Activated CD4-positive, CD25-positive, alpha-beta regulatory T cell treated with anti-CD3 and anti-CD28 coated beads, Interleukin-2, amount 50 U/mL, for 72 hours (primary cell): ENCODE measurements at regions not wholly inside any gene's neighbourhood (a gene's known extent, or its start where the extent isn't known, plus 50 kb on each side); places are given as distances from the start of the nearest gene placed in this dataset.

Experiments
- DNase-seq: peaks from one replicate; pipeline ENCODE4 v3.0.0; 2021

DNA sequence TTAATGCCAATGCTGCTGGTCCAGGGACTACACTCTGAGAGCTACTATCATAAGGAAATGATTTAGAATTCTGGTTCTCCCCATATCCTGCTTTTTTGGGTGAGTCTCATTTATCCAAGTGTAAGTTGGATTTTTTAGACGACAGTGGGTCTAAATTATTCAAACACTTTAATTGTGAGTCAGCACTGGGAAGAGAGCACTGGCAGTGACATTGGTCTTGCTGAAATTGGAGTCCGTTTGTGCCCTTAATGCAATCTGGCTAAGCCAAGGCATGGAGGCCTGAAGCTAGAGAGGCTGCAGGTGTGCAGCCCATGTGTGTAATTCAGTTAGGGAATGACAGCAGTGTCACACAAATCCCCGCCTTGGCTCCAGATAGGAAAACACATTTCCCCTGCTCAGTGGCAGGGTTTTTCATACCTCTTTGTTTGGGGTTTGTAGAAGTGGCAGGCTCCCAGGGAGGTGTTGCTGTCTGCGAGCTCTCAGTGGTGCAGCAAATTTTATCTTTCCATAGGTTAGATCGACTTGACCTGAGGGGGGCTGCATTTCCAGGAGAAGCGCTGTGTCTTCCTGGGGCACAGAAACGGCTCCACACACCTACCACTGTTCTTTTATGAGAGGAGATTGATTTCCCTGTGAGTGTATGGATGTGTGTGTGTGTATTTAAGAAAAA lies 197.7 kb downstream of the CD47 start:
- DNase-seq = no peak

DNA sequence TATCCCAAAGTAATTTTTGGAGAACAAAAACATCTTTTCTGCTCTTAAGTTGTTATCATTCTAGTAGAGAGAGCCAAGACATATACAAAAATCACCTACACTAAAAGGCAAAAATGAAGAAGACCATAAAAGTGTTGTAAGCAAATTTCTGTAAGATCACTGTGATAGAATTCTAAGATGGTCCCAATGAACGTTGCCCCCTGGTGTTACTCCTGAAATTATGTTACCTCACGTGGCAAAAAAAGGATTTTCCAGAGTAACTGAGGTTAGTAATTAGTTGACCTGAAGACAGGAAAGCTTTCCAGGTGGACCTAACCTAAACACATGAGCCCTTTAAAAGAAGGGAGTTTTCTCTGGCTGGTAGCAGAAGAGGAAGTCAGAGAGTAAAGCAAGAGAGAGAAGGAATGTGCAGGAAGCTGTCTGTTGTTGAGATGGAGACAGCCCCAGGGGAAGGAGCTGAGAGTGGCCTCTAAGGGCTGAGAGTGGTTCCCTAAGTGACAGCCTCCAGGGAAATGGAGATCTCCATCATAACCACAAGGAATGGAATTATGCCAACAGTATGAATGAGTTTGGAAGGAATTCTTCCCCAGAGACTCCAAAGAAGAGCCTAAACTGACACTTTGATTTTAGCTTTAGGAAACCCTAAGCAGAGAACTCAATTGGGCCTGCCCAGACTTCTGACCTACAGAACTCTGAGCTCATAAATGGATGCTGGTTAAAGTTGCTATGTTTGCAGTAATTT lies 205.9 kb downstream of the CD47 start:
- DNase-seq = no peak

DNA sequence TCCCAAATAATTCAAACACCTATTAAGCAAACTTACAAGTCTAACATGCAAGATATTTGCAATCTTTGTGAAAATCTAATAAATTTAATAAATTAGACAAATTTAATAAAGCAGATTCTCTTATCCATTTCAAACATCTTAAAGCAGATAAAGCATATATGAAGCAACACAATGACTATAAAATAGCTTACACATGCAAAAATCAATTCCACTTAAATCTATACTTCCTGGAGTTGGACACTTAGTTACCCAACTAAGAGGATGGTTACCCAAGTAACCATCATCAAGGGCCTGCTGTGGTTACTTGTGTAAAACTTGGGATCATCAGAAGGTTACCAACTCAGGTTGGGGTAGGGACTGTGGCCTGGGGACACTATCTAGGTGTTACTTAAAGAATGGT lies 206.8 kb downstream of the CD47 start:
- no peak for DNase-seq

DNA sequence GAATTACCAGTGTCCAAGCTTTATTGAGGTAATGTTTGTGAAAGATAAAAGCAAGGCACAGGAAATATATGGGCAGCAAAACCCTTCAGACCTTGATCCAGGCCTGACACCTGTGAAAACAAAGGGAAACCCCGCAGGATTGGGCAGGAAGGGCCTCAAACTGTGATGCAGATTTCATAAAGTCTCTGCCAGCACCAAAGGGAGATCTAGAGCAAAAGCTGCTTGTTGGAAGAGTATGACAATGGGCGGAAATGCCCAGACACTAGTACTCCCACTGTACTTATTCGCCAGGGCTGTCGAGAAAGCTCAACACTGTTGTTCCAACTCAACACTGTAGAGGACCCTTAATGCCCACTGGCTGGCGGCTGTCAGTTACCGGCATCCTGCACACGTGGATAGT lies 207.9 kb downstream of the CD47 start:
- no peak for DNase-seq

DNA sequence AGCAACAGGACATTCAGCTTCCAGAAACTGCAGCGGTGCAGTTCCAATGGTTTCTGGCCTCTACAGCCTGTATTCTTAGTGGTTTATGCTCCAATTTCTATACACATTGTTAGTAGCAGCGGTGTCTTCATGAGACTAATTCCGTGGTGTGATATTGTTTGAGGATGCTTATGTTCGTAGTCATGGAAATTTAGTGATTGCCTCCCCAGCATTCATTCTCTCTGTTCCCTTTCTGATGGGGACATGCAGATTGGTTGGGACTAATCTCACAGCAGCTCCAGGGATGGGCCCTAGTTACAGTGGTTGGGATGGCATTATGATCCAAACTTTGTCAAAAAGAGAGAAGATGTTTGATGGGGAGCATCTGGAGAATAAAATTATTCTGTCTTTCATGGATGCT lies 208.6 kb downstream of the CD47 start:
- DNase-seq = no peak

DNA sequence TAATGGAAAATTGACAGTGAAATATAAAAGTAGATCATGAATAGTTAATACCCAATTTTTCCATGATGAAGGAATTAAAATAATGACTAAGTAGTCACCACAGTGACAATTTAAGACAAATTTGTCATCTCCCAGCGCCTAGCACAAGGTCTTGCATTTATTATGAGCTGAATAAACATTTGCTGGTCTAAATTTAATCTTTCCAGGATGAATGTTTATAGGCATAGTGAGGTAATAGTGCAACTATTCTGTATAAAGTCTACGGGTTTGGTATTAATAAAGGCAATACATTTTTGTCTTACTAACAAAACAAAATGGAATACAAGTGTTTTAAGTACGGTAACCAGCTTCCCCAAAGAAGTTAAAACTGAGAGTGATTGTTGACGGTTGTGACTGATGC lies 209.3 kb downstream of the CD47 start:
- DNase-seq = no peak

DNA sequence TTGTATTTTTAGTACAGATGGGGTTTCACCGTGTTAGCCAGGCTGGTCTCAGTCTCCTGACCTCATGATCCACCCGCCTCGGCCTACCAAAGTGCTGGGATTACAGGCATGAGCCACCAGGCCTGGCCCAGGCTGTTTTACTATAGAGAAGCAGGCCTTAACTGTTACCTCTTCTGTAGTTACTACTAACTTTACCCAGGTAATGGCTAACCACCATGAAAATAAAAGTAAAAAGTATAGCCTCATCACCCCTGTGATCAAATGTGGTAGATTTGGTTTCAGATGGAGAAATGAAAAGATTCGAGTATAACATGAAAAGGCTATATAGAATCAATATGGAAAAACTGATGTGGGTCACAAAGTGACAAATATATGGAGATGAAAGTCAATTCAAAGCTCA lies 210.1 kb downstream of the CD47 start:
- no peak for DNase-seq

DNA sequence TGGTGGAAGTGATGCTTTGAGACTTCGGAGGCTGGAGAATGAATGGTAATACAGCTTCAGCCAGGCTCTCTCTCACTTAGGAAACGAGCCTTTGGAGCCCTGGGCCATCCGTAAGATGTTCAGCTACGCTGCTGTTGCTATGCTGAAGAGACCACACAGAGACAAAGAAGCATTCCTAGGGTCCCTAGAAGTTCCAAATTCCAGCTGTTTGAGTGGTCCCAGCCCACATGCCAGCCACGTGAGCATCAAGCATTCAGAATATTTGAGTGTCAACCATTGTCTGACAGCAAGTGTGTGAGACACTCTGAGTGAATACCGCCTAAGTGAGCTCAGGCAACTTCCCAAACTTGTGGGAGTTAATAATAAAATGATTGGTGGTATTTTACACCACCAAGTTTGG lies 212.9 kb downstream of the CD47 start:
- DNase-seq = no peak

DNA sequence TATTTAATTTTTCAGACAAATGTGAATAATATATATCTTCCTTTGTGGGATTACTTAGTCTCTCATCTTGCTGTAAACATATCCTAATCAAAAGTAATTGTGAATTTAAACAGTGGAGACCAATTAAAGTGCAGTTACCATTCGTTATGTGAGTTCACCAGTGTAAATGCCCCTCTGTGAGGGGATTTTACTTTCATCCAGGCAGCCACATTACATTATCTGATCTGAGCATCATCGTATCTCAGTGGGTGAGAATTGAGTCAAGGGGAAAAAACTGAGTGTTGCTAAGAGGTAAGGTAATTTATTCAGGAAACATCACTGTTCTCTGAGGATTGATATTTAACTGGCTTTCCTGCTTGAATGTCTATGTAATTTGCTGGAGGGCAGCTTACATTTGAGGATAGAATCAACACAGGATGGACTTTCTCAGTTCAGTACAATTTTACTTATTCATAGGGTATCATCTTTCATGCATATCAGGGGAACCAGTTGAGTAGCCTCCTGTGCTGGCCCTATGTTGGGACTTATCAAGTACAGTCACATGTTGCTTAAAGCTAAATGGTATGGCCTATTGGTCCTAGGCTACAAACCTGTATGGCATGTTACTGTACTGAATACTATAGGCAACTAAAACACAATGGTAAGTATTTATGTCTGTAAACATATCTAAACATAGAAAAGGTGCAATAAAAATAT lies 219.7 kb downstream of the CD47 start:
- no peak for DNase-seq

DNA sequence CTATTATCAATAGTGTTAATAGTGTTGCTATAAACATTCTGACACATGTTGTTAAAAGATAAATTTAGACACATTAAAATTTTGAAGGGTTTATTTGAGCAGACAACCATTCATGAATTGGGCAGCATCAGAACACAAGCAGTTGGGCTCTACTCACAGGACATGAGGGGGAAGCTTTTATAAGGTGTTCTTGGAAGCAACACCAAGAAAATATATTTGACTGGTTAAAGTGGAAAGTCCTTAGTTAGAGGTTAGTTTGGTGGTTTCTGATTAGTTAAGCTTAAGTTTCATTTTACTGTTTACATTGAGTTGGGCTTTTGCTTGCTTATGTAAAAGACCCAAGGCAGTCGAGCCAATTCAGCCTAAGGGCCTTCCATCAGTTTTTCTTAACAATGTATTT lies 220.7 kb downstream of the CD47 start:
- DNase-seq = no peak

DNA sequence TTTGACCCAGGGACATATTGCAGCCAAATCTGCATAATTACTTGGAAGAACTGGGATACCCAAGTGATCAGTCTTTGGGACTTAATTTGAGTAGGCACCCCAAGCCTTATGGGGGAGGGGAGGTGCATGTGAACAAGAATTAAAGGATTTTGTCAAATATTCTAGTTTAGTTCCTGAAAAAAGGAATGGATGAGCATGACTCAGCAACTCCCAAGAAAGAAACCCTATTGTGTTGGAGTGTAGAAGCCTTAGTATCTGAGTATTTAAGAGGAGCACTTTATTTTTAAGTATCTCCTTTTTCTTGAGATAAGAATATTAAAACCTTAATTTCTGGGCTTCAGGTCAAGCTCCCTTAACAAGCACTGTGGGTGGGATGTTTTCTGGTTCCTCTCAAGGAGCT lies 222.4 kb downstream of the CD47 start:
- DNase-seq = no peak

DNA sequence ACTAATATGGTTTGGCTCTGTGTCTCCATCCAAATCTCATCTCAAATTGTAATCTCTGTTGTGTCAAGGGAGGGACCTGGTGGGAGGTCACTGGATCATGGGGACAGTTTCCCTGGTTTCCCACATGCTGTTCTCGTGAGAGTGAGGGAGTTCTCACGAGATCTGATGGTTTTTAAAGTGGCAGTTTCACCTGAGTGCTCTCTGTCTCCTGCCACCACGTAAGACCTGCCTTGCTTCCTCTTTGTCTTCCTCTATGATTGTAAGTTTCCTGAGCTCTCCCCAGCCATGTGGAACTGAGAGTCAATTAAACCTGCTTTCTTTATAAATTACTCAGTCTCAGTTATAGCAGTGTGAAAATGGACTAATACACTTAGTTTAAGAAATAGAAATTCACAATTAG lies 228.9 kb downstream of the CD47 start:
- DNase-seq = no peak

DNA sequence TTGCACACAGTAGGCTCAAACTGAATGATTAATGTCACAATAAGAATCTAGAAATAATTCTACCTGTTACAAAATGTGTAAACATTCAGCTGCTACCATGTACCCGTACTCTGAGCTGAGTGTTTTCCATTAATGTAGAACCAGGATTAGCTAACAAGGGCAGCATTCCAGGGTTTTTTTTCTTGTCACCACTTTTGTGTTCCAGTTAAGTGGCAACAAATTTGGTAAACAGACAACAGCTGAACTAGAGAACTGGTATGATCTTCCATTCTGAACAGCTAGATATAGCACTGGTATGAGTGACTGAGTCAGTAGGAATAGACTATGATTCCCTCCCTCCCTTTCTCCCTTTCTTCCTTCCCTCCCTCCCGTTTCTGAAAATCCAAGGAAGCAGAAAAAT lies 229.4 kb downstream of the CD47 start:
- DNase-seq = no peak
